ENCODE measurements at regions not wholly inside any gene's neighbourhood (a gene's known extent, or its start where the extent isn't known, plus 50 kb on each side); places are given as distances from the start of the nearest gene placed in this dataset.

- DNase-seq, result no peak
- Histone ChIP-seq H3K36me3 (no peaks in the 10 kb centered on the region), H3K4me3 (no peak overlapping the region), H3K27ac (no peak overlapping the region), H3K9me3 (no peaks in the 10 kb centered on the region), H3K4me1 (no peaks in the 10 kb centered on the region), H3K27me3 (no peaks in the 10 kb centered on the region)
- intact Hi-C loops (cut with DNase I), result no loop called here
- no peak for ATAC-seq
- no peak for TF ChIP-seq POLR2A (IDR thresholded peaks at IDR 0.05)
- no peak for TF ChIP-seq CTCF (IDR thresholded peaks at IDR 0.05)
- WGBS (ENCODE audit: insufficient coverage, low coverage, low lambda C conversion rate, missing lambda C conversion rate), result 85% methylated on average over 3 of the region's 3 CpGs
These were observed 220.1 kb downstream of the BCAS1 start for GRCh38 chr20:53850319-53850718.

- Histone ChIP-seq H3K4me1 (no peaks in the 10 kb centered on the region), H3K36me3 (no peaks in the 10 kb centered on the region), H3K9me3 (no peaks in the 10 kb centered on the region), H3K27ac (no peak overlapping the region), H3K4me3 (no peak overlapping the region), H3K27me3 (no peaks in the 10 kb centered on the region)
- ATAC-seq, result no peak
- no peak for DNase-seq
- TF ChIP-seq POLR2A (IDR thresholded peaks at IDR 0.05) (no peak), CTCF (IDR thresholded peaks at IDR 0.05) (no peak)
- intact Hi-C loops (cut with DNase I), result no loop called here
- WGBS (ENCODE audit: insufficient coverage, low coverage, low lambda C conversion rate, missing lambda C conversion rate), result 91% methylated on average over 10 of the region's 12 CpGs
These were observed 220.8 kb downstream of the BCAS1 start for GRCh38 chr20:53849471-53850059.

- DNase-seq, result no peak
- Histone ChIP-seq H3K4me3 (no peak overlapping the region), H3K36me3 (no peaks in the 10 kb centered on the region), H3K9me3 (no peaks in the 10 kb centered on the region), H3K27me3 (no peaks in the 10 kb centered on the region), H3K4me1 (no peaks in the 10 kb centered on the region), H3K27ac (no peak overlapping the region)
- intact Hi-C loops (cut with DNase I), result no loop called here
- no peak for ATAC-seq
- WGBS (ENCODE audit: insufficient coverage, low coverage, low lambda C conversion rate, missing lambda C conversion rate), result 84% methylated on average over 4 of the region's 4 CpGs
- TF ChIP-seq POLR2A (IDR thresholded peaks at IDR 0.05) (no peak), CTCF (IDR thresholded peaks at IDR 0.05) (no peak)
These were observed 222.1 kb downstream of the BCAS1 start for GRCh38 chr20:53848304-53848703.

- Histone ChIP-seq H3K27me3 (no peaks in the 10 kb centered on the region), H3K9me3 (no peaks in the 10 kb centered on the region), H3K36me3 (no peaks in the 10 kb centered on the region), H3K27ac (no peak overlapping the region), H3K4me1 (no peaks in the 10 kb centered on the region), H3K4me3 (no peak overlapping the region)
- intact Hi-C loops (cut with DNase I), result no loop called here
- TF ChIP-seq CTCF (IDR thresholded peaks at IDR 0.05) (no peak), POLR2A (IDR thresholded peaks at IDR 0.05) (no peak)
- DNase-seq, result no peak
- ATAC-seq, result peak in 2 of 4 donors; percentile 39 to 53
- 69% methylated on average over 2 of the region's 2 CpGs for WGBS (ENCODE audit: insufficient coverage, low coverage, low lambda C conversion rate, missing lambda C conversion rate)
These were observed 222.6 kb downstream of the BCAS1 start for GRCh38 chr20:53847837-53848170.

Measured in right lobe of liver (tissue), 6 donors.